Natural killer cell (primary cell): ENCODE measurements at regions not wholly inside any gene's neighbourhood (a gene's known extent, or its start where the extent isn't known, plus 50 kb on each side); places are given as distances from the start of the nearest gene placed in this dataset.

Experiments
- ATAC-seq, 3 donors: fragments of 150-1000 bp in 2 of 3; fragments of 200-7000 bp in 1 of 3; cut with Tn5 transposase; 1 replicate in 1 of 3; 2 replicates in 2 of 3; pipeline ENCODE4 v1.10.0; 2021; ENCODE audit warnings: mild to moderate bottlenecking in 2 of 3, moderate library complexity in 2 of 3
- DNase-seq, 2 donors: peaks; one replicate each; pipeline versions ENCODE4 v3.0.0 to v3.0.0-alpha.2; 2013 to 2021; ENCODE audit warnings: mixed read lengths in 1 of 2
- H3K27ac ChIP-seq: one replicate; pipeline ENCODE4 v1.5.1; 2013; ENCODE audit warnings: mild to moderate bottlenecking, low read length
- H3K27me3 ChIP-seq: one replicate; pipeline ENCODE4 v1.6.1; 2013; ENCODE audit warnings: low read length; ENCODE audit not compliant: control insufficient read depth, insufficient read depth
- H3K36me3 ChIP-seq: one replicate; pipeline ENCODE4 v1.6.1; 2013; ENCODE audit warnings: low read length; ENCODE audit not compliant: control insufficient read depth, insufficient read depth
- H3K4me1 ChIP-seq: one replicate; pipeline ENCODE4 v1.6.1; 2013; ENCODE audit warnings: low read length; ENCODE audit not compliant: control insufficient read depth, insufficient read depth
- H3K4me3 ChIP-seq: one replicate; pipeline ENCODE4 v1.5.1; 2013; ENCODE audit warnings: low read length
- H3K9me3 ChIP-seq: one replicate; pipeline ENCODE4 v1.6.1; 2013; ENCODE audit warnings: low read length; ENCODE audit not compliant: control insufficient read depth, insufficient read depth
- H3K27ac Mint-ChIP-seq, 2 donors: one replicate each; pipeline ENCODE4 v1.8.0; 2022; ENCODE audit warnings: mild to moderate bottlenecking in 2 of 2, mixed read lengths in 2 of 2, moderate library complexity in 1 of 2
- H3K27me3 Mint-ChIP-seq, 2 donors: one replicate each; pipeline ENCODE4 v1.8.0; 2022; ENCODE audit warnings: low read depth in 2 of 2, mixed read lengths in 2 of 2
- H3K36me3 Mint-ChIP-seq: one replicate; pipeline ENCODE4 v1.8.0; 2022; ENCODE audit warnings: mixed read lengths
- H3K4me1 Mint-ChIP-seq, 2 donors: one replicate each; pipeline ENCODE4 v1.8.0; 2022; ENCODE audit warnings: mixed read lengths in 2 of 2
- H3K4me3 Mint-ChIP-seq: one replicate; pipeline ENCODE4 v1.8.0; 2022; ENCODE audit warnings: mild to moderate bottlenecking, moderate library complexity, mixed read lengths
- H3K9me3 Mint-ChIP-seq, 2 donors: one replicate each; pipeline ENCODE4 v1.8.0; 2022; ENCODE audit warnings: mixed read lengths in 2 of 2
- WGBS: methylation state at CpG from one replicate; pipeline ENCODE4 v1.1.7; 2013; ENCODE audit warnings: missing lambda C conversion rate; ENCODE audit not compliant: insufficient coverage; 5-methylcytosine and 5-hydroxymethylcytosine counted together
- intact Hi-C: fragments of 100-400 bp; cut with micrococcal nuclease; formaldehyde crosslinking; loops from one replicate; pipeline ENCODE4 v1.14.2; 2022
- TF ChIP-seq, protein P1 (sequence below): fragments of 200-600 bp; IDR thresholded peaks from one replicate; pipeline ENCODE4 v1.8.0; 2022; ENCODE audit warnings: antibody characterized with exemption

DNA sequence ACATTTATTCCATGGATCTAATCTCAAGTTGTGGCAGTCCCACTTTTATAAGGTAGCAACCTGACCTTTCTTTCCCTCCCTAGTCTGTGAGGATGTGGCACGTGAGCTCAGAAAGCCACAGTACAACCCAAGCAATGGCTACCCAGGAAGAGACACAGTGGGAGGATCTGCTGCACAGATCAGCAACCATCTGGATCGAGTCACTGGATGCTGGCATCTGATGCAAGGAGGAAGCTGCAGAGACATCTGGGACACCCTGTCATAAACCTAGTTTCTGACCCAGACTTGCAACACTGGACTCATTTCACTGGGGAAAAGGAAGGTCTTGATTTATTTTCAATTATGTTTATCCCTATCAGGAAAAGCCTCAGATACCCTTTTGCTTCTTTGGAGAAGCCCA, 327.1 kb downstream of the PAPSS1 start:
- H3K27me3 Mint-ChIP-seq = no peaks in the 10 kb centered on the region

DNA sequence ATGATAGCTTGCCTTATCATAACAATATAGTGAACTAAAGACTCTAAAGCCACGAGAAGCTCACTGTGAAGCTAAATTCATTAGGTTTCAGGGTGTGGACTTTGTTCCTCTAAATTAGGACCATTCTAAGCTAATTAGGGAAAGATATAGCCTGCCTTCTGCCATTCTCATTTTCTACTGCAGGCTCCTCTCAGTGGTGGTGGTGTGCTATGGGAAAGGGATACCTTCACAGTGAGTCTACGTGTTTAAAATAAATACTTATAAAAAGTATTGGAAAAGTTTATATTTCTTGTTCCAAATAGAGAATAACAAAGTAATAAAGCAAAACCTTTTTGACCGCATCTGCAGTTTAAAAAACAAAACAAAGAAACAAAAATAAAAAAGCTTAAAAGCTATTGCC, 327.7 kb downstream of the PAPSS1 start:
- no peaks in the 10 kb centered on the region for H3K27me3 ChIP-seq
- 40% methylated on average over 1 of the region's 3 CpGs for WGBS
- intact Hi-C loops = no loop called here
- TF ChIP-seq, protein P1, sequence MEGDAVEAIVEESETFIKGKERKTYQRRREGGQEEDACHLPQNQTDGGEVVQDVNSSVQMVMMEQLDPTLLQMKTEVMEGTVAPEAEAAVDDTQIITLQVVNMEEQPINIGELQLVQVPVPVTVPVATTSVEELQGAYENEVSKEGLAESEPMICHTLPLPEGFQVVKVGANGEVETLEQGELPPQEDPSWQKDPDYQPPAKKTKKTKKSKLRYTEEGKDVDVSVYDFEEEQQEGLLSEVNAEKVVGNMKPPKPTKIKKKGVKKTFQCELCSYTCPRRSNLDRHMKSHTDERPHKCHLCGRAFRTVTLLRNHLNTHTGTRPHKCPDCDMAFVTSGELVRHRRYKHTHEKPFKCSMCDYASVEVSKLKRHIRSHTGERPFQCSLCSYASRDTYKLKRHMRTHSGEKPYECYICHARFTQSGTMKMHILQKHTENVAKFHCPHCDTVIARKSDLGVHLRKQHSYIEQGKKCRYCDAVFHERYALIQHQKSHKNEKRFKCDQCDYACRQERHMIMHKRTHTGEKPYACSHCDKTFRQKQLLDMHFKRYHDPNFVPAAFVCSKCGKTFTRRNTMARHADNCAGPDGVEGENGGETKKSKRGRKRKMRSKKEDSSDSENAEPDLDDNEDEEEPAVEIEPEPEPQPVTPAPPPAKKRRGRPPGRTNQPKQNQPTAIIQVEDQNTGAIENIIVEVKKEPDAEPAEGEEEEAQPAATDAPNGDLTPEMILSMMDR = no peak
- H3K4me3 ChIP-seq = no peak overlapping the region
- no peaks in the 10 kb centered on the region for H3K9me3 ChIP-seq
- Mint-ChIP-seq H3K4me3 (no peak overlapping the region), H3K36me3 (no peaks in the 10 kb centered on the region), H3K9me3 (peaks cover 0 to 10% of the 10 kb centered on the region in 2 donors), H3K27me3 (no peaks in the 10 kb centered on the region), H3K27ac (no peak overlapping the region), H3K4me1 (no peaks in the 10 kb centered on the region)
- H3K36me3 ChIP-seq = no peaks in the 10 kb centered on the region
- no peaks in the 10 kb centered on the region for H3K4me1 ChIP-seq
- no peak for ATAC-seq
- no peak for DNase-seq
- H3K27ac ChIP-seq = no peak overlapping the region

More for the DNA sequence above, 327.1 kb downstream of the PAPSS1 start:
- 46% methylated on average over 2 of the region's 2 CpGs for WGBS
- Mint-ChIP-seq H3K4me1 (no peaks in the 10 kb centered on the region), H3K27ac (no peak overlapping the region), H3K4me3 (no peak overlapping the region), H3K36me3 (no peaks in the 10 kb centered on the region), H3K9me3 (peaks cover 0 to 10% of the 10 kb centered on the region in 2 donors)
- TF ChIP-seq, protein P1 = no peak
- no peaks in the 10 kb centered on the region for H3K9me3 ChIP-seq
- intact Hi-C loops = no loop called here
- H3K36me3 ChIP-seq = no peaks in the 10 kb centered on the region
- ATAC-seq (no peak), DNase-seq (no peak)
- no peak overlapping the region for H3K4me3 ChIP-seq
- no peak overlapping the region for H3K27ac ChIP-seq
- no peaks in the 10 kb centered on the region for H3K27me3 ChIP-seq
- H3K4me1 ChIP-seq = no peaks in the 10 kb centered on the region

DNA sequence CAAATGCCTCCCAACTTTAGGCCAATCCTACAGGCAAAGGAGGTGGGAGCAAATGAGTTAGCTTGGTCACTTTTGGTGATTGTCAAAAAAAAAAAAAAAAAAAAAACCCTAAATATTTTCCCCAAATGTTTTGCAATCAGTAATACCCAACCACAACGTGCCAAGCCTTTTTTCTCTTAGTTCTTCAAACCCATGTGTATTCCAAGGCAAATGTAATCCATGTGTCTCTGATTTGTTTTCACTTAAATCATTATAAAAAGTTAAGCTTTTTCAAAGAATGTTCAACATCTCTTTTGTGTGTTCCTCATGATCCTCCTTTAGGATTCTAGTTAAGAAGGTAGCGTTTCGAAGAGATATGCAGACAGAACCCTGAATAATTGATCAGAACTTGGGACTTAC, 328.4 kb downstream of the PAPSS1 start:
- Mint-ChIP-seq H3K4me1 (no peaks in the 10 kb centered on the region), H3K27ac (no peak overlapping the region), H3K9me3 (peaks cover 0 to 10% of the 10 kb centered on the region in 2 donors), H3K27me3 (no peaks in the 10 kb centered on the region), H3K36me3 (no peaks in the 10 kb centered on the region), H3K4me3 (no peak overlapping the region)
- no peak for DNase-seq
- H3K27ac ChIP-seq = no peak overlapping the region
- peaks cover 2% of the 10 kb centered on the region for H3K9me3 ChIP-seq
- no peak overlapping the region for H3K4me3 ChIP-seq
- no peaks in the 10 kb centered on the region for H3K4me1 ChIP-seq
- TF ChIP-seq, protein P1 = no peak
- WGBS = 94% methylated on average over 3 of the region's 3 CpGs
- intact Hi-C loops = no loop called here
- H3K27me3 ChIP-seq = no peaks in the 10 kb centered on the region
- H3K36me3 ChIP-seq = no peaks in the 10 kb centered on the region
- no peak for ATAC-seq

DNA sequence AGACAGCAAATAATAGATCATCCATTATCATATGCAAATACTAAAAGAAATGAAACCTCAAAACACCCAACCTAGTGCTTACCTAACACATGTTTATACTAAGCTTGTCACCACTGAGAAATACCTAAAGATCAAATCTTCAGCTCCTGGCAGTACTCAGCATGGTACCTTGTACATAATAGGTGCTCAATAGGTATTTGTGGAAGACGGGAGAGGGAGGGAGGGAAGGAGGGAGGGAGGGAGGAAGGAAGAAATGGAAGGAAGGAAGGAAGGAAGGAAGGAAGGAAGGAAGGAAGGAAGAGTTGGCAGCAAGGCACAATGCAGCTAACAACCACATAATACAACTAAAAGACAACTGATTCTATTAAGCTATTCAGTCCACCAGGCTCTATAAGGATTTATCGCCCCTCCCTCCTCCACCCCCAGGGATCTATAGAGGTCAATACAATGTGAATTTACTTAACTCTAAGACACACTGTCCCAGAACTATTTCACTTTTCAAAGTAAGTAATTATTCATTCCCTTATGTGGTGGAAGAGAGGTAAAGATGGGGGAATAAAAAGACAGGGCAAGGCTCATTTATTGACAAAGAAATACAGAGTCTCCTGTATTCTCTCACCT, 328.9 kb downstream of the PAPSS1 start:
- no peak overlapping the region for H3K27ac ChIP-seq
- intact Hi-C loops = no loop called here
- no peaks in the 10 kb centered on the region for H3K4me1 ChIP-seq
- peaks cover 2% of the 10 kb centered on the region for H3K9me3 ChIP-seq
- Mint-ChIP-seq H3K4me3 (no peak overlapping the region), H3K27me3 (no peaks in the 10 kb centered on the region), H3K36me3 (no peaks in the 10 kb centered on the region), H3K27ac (no peak overlapping the region), H3K4me1 (no peaks in the 10 kb centered on the region), H3K9me3 (peaks cover 0 to 10% of the 10 kb centered on the region in 2 donors)
- DNase-seq (no peak), ATAC-seq (no peak)
- H3K27me3 ChIP-seq = no peaks in the 10 kb centered on the region
- TF ChIP-seq, protein P1 = no peak
- no peaks in the 10 kb centered on the region for H3K36me3 ChIP-seq
- no peak overlapping the region for H3K4me3 ChIP-seq
- WGBS = 71% methylated on average over 2 of the region's 2 CpGs
